HL-60 (cell line): ENCODE measurements at regions not wholly inside any gene's neighbourhood (a gene's known extent, or its start where the extent isn't known, plus 50 kb on each side); places are given as distances from the start of the nearest gene placed in this dataset.

Experiments used
- CTCF ChIP-seq: IDR thresholded peaks from one replicate; pipeline ENCODE4 v1.5.1; 2011; ENCODE audit warnings: low read length, control low read depth, inconsistent platforms; ENCODE audit not compliant: insufficient read depth
- SPI1 ChIP-seq: IDR thresholded peaks from 2 replicates; pipeline ENCODE4 v1.6.1; 2012; ENCODE audit warnings: low read depth, mild to moderate bottlenecking, borderline replicate concordance

- TF ChIP-seq CTCF = no peak
- no peak for TF ChIP-seq SPI1
Observed at GRCh38 chr18:73283032-73283431, 415.2 kb upstream of the NETO1 start.
